DND-41 (cell line): ENCODE measurements at regions not wholly inside any gene's neighbourhood (a gene's known extent, or its start where the extent isn't known, plus 50 kb on each side); places are given as distances from the start of the nearest gene placed in this dataset.

Experiments used
- ATAC-seq: fragments of 200-7000 bp; cut with Tn5 transposase; 3 replicates; pipeline ENCODE4 v1.9.1; 2021; ENCODE audit warnings: low read depth; ENCODE audit not compliant: insufficient read depth
- DNase-seq: peaks from one replicate; pipeline ENCODE4 v3.0.0-alpha.2; 2020
- H2AFZ ChIP-seq: 2 replicates; pipeline ENCODE4 v1.6.0; 2012; ENCODE audit warnings: low read depth, low read length
- H3K27ac ChIP-seq: 2 replicates; pipeline ENCODE4 v1.5.1; 2012; ENCODE audit warnings: low read length, inconsistent platforms
- H3K27me3 ChIP-seq: fragments of 200-600 bp; sonication (generic); 2 replicates; pipeline ENCODE4 v1.6.0; 2012; ENCODE audit warnings: low read length, mild to moderate bottlenecking, inconsistent platforms; ENCODE audit not compliant: insufficient read depth, poor library complexity
- H3K36me3 ChIP-seq: 2 replicates; pipeline ENCODE4 v1.5.1; 2012; ENCODE audit warnings: low read length, inconsistent platforms; ENCODE audit not compliant: insufficient read depth
- H3K4me1 ChIP-seq: 2 replicates; pipeline ENCODE4 v1.5.1; 2012; ENCODE audit warnings: mild to moderate bottlenecking, low read length; ENCODE audit not compliant: insufficient read depth
- H3K4me2 ChIP-seq: 2 replicates; pipeline ENCODE4 v1.6.0; 2012; ENCODE audit warnings: mild to moderate bottlenecking, moderate library complexity, low read length, inconsistent platforms; ENCODE audit not compliant: insufficient read depth
- H3K4me3 ChIP-seq, 2 experiments: fragments of 200-600 bp in 1 of 2; shearing (Covaris generic) in 1 of 2; 2 replicates each; pipeline ENCODE4 v1.5.1; 2012 to 2016; ENCODE audit warnings: inconsistent platforms in 2 of 2, low read length in 2 of 2, mild to moderate bottlenecking in 2 of 2, low read depth in 1 of 2, moderate library complexity in 1 of 2
- H3K79me2 ChIP-seq: 2 replicates; pipeline ENCODE4 v1.6.0; 2012; ENCODE audit warnings: low read length, inconsistent platforms; ENCODE audit not compliant: insufficient read depth
- H3K9ac ChIP-seq: 2 replicates; pipeline ENCODE4 v1.6.0; 2012; ENCODE audit warnings: low read depth, mild to moderate bottlenecking, inconsistent platforms, low read length, moderate library complexity
- H3K9me3 ChIP-seq: 2 replicates; pipeline ENCODE4 v1.5.1; 2012; ENCODE audit warnings: low read length, moderate library complexity, mild to moderate bottlenecking, inconsistent platforms; ENCODE audit not compliant: insufficient read depth, severe bottlenecking
- H4K20me1 ChIP-seq: 2 replicates; pipeline ENCODE4 v1.6.0; 2012; ENCODE audit warnings: low read length; ENCODE audit not compliant: insufficient read depth
- CTCF ChIP-seq: IDR thresholded peaks from 2 replicates; pipeline ENCODE4 v1.5.1; 2012; ENCODE audit warnings: borderline replicate concordance, low read length, moderate library complexity, mild to moderate bottlenecking; ENCODE audit not compliant: poor library complexity, severe bottlenecking; ENCODE audit errors: extremely low read depth
- EZH2 ChIP-seq: IDR thresholded peaks from 3 replicates; pipeline ENCODE4 v1.6.1; 2012; ENCODE audit warnings: borderline replicate concordance, low read depth, mild to moderate bottlenecking, moderate library complexity, low read length, inconsistent platforms; ENCODE audit not compliant: severe bottlenecking

- DNase-seq (peak; percentile 62), ATAC-seq (peak; percentile 96)
- Histone ChIP-seq H3K4me2 (peak overlapping the region; percentile 10; the same call in 1 of the 2 replicates), H3K27ac (peak overlapping the region; percentile 69), H3K36me3 (no peaks in the 10 kb centered on the region), H3K27me3 (no peaks in the 10 kb centered on the region), H3K9me3 (peaks cover 5% of the 10 kb centered on the region), H3K79me2 (no peaks in the 10 kb centered on the region), H3K9ac (no peak overlapping the region), H2AFZ (peak overlapping the region; percentile 20; the same call in 1 of the 2 replicates), H3K4me1 (peaks cover 25% of the 10 kb centered on the region), H4K20me1 (no peaks in the 10 kb centered on the region), H3K4me3 (no peak overlapping the region)
- TF ChIP-seq CTCF (no peak), EZH2 (no peak)
These were observed 72.1 kb upstream of the CD44 start for GRCh38 chr11:35066783-35067423.

- H3K4me1 ChIP-seq, result peaks cover 25% of the 10 kb centered on the region
- H4K20me1 ChIP-seq, result no peaks in the 10 kb centered on the region
- no peak for DNase-seq
- no peak overlapping the region for H3K27ac ChIP-seq
- H3K4me3 ChIP-seq, result no peak overlapping the region
- no peak for ATAC-seq
- H3K36me3 ChIP-seq, result no peaks in the 10 kb centered on the region
- H3K27me3 ChIP-seq, result no peaks in the 10 kb centered on the region
- no peaks in the 10 kb centered on the region for H3K79me2 ChIP-seq
- TF ChIP-seq CTCF (no peak), EZH2 (no peak)
- peaks cover 5% of the 10 kb centered on the region for H3K9me3 ChIP-seq
- H3K4me2 ChIP-seq, result no peak overlapping the region
- no peak overlapping the region for H2AFZ ChIP-seq
- H3K9ac ChIP-seq, result no peak overlapping the region
These were observed 67.2 kb upstream of the CD44 start for GRCh38 chr11:35071722-35072121.

GRCh38 chr11:35073691-35074419 lies 65.1 kb upstream of the CD44 start:
- Histone ChIP-seq H3K4me3 (no peak overlapping the region), H4K20me1 (no peaks in the 10 kb centered on the region), H3K36me3 (no peaks in the 10 kb centered on the region), H2AFZ (no peak overlapping the region), H3K27me3 (no peaks in the 10 kb centered on the region), H3K27ac (no peak overlapping the region), H3K4me2 (no peak overlapping the region), H3K9me3 (peaks cover 5% of the 10 kb centered on the region), H3K9ac (no peak overlapping the region), H3K4me1 (peaks cover 32% of the 10 kb centered on the region), H3K79me2 (no peaks in the 10 kb centered on the region)
- TF ChIP-seq CTCF (no peak), EZH2 (no peak)
- ATAC-seq (no peak), DNase-seq (no peak)
